NCI-H526 (cell line): ENCODE measurements at regions not wholly inside any gene's neighbourhood (a gene's known extent, or its start where the extent isn't known, plus 50 kb on each side); places are given as distances from the start of the nearest gene placed in this dataset.

Source experiments
- DNase-seq, 2 experiments: peaks; one replicate each; lab custom pipeline; 2025; lab: John Stamatoyannopoulos, UW

GRCh38 chr3:96712792-96713191 lies 101.6 kb upstream of the EPHA6 start:
- no peak for DNase-seq

GRCh38 chr3:96719921-96720320 lies 94.5 kb upstream of the EPHA6 start:
- DNase-seq, result no peak

- no peak for DNase-seq
These were observed 83.4 kb upstream of the EPHA6 start for GRCh38 chr3:96731031-96731430.

GRCh38 chr3:96734273-96735009 lies 80.0 kb upstream of the EPHA6 start:
- peak; percentile 93 to 95 for DNase-seq

- no peak for DNase-seq
These were observed 66.3 kb upstream of the EPHA6 start for GRCh38 chr3:96748139-96748538.

GRCh38 chr3:96750094-96750767 lies 64.2 kb upstream of the EPHA6 start:
- no peak for DNase-seq

- DNase-seq, result no peak
These were observed 61.3 kb upstream of the EPHA6 start for GRCh38 chr3:96753124-96753523.

- no peak for DNase-seq
These were observed 60.3 kb upstream of the EPHA6 start for GRCh38 chr3:96754128-96754527.

GRCh38 chr3:96755519-96755918 lies 58.9 kb upstream of the EPHA6 start:
- DNase-seq, result no peak

- no peak for DNase-seq
These were observed 57.9 kb upstream of the EPHA6 start for GRCh38 chr3:96756516-96756915.

GRCh38 chr3:96760956-96761355 lies 53.4 kb upstream of the EPHA6 start:
- no peak for DNase-seq
